Calu3 (cell line): ENCODE measurements at regions not wholly inside any gene's neighbourhood (a gene's known extent, or its start where the extent isn't known, plus 50 kb on each side); places are given as distances from the start of the nearest gene placed in this dataset.

Experiments
- BruUV-seq: library from RNA; stranded (reverse); fragments of 400-500 nt; replicated peaks from 2 replicates; lab custom pipeline; 2021; lab: Mats Ljungman, UMichigan
- CTCF ChIA-PET: fragments of 300-600 bp; sonication (Branson Sonifier 250); formaldehyde crosslinking; loops from one replicate; lab custom pipeline; 2022; ENCODE audit warnings: antibody characterized with exemption; lab: Charles Lee
- DNase-seq: peaks from one replicate; pipeline ENCODE4 v3.0.0; 2022
- H3K27ac Mint-ChIP-seq: one replicate; pipeline ENCODE4 v1.8.0; 2022; ENCODE audit warnings: mixed read lengths; ENCODE audit not compliant: unreplicated experiment
- H3K27me3 Mint-ChIP-seq: one replicate; pipeline ENCODE4 v1.8.0; 2022; ENCODE audit warnings: mixed read lengths; ENCODE audit not compliant: unreplicated experiment
- H3K36me3 Mint-ChIP-seq: one replicate; pipeline ENCODE4 v1.8.0; 2022; ENCODE audit warnings: mild to moderate bottlenecking, moderate library complexity, mixed read lengths; ENCODE audit not compliant: insufficient read depth, unreplicated experiment
- H3K4me1 Mint-ChIP-seq: one replicate; pipeline ENCODE4 v1.8.0; 2022; ENCODE audit warnings: mild to moderate bottlenecking, low read depth, mixed read lengths; ENCODE audit not compliant: unreplicated experiment
- H3K4me3 Mint-ChIP-seq: one replicate; pipeline ENCODE4 v1.8.0; 2022; ENCODE audit warnings: mild to moderate bottlenecking, low read depth, moderate library complexity, mixed read lengths; ENCODE audit not compliant: unreplicated experiment
- H3K9me3 Mint-ChIP-seq: one replicate; pipeline ENCODE4 v1.8.0; 2022; ENCODE audit warnings: low read depth, mixed read lengths; ENCODE audit not compliant: unreplicated experiment
- CTCF ChIP-seq: fragments of 200-600 bp; IDR thresholded peaks from one replicate; pipeline ENCODE4 v1.8.0; 2022; ENCODE audit warnings: antibody characterized with exemption; ENCODE audit not compliant: unreplicated experiment
- intact Hi-C: fragments of 100-400 bp; cut with micrococcal nuclease; formaldehyde crosslinking; loops from one replicate; pipeline ENCODE4 v1.10.0; 2022; ENCODE audit not compliant: unreplicated experiment

GRCh38 chr4:1589098-1589497, 95.0 kb downstream of the FAM53A start:
- Mint-ChIP-seq H3K4me1 (no peaks in the 10 kb centered on the region), H3K27ac (no peak overlapping the region), H3K36me3 (no peaks in the 10 kb centered on the region), H3K27me3 (peaks cover 26% of the 10 kb centered on the region), H3K9me3 (peaks cover 2% of the 10 kb centered on the region), H3K4me3 (no peak overlapping the region)
- DNase-seq: no peak
- intact Hi-C loops: no loop called here
- CTCF ChIA-PET: no interaction called here
- TF ChIP-seq CTCF: no peak
- no TSS peak for BruUV-seq

DNA sequence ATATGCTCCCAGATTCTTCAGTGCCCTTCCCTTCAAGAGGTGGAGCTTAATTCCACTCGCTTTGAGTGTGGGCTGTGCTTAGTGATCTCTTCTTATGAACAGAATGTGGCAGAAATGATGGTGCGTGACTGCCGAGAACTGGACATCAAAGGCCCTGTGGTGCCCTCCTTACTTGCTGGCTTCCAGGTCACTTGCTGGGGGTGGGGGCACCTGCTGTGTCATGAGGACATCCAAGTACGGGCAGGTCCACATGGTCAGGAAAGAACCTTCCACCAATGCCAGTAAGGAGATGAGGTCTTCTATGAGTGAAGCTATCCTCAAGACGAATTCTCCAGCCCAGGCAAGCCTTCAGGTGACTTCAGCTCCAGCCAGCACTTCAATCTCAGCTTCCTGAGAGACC, 95.8 kb downstream of the FAM53A start:
- H3K4me1 Mint-ChIP-seq: no peaks in the 10 kb centered on the region

DNA sequence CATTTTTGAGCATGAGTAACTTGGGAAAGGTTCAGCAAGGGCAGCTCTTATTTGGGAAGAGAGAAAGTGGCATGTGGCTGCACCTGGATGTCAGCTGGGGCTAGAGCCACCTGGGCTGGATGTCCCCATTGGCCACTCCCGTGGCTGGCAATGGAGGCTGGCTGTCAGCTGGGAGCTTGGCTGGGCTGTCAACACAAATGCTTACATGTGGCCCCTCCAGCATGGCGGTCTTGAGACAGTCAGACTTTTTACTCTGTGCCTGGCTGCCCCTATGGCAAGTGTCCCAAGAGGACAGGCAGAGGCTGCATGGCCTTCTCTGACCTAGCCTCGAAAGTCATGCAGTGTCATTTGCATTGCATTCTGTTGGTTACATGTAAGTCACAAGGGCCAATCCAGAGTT, 99.6 kb downstream of the FAM53A start:
- Mint-ChIP-seq H3K9me3 (no peaks in the 10 kb centered on the region), H3K27me3 (peaks cover 45% of the 10 kb centered on the region), H3K27ac (no peak overlapping the region), H3K4me3 (no peak overlapping the region), H3K36me3 (peaks cover 3% of the 10 kb centered on the region), H3K4me1 (no peaks in the 10 kb centered on the region)
- TF ChIP-seq CTCF: no peak
- intact Hi-C loops: no loop called here
- CTCF ChIA-PET: no interaction called here
- no TSS peak for BruUV-seq
- DNase-seq: no peak

More for the DNA sequence above, 95.8 kb downstream of the FAM53A start:
- TF ChIP-seq CTCF: no peak
- Mint-ChIP-seq H3K4me3 (no peak overlapping the region), H3K27ac (no peak overlapping the region), H3K36me3 (peaks cover 3% of the 10 kb centered on the region), H3K27me3 (peaks cover 26% of the 10 kb centered on the region), H3K9me3 (peaks cover 2% of the 10 kb centered on the region)
- BruUV-seq: no TSS peak
- intact Hi-C loops: no loop called here
- CTCF ChIA-PET: no interaction called here
- DNase-seq: no peak

DNA sequence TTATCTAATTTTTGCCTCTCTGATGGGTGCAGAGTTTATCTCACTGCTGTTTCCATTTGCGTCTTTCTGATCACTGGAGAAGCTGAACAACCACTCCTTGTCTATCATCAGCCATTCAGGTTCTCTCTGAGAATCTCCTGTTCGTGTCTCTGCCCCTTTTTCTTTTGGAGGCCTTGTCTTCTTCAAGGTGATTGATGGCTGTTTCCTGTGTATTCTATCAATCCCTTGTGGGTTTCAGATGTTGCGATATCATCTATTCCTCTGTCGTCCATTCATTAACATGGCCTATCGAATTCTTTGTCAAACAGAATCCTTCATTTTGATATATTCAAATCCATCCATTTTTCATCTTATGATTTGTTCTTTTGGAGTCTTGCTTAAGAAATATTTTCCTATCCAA, 100.3 kb downstream of the FAM53A start:
- H3K4me1 Mint-ChIP-seq: no peaks in the 10 kb centered on the region
- CTCF ChIA-PET: no interaction called here
- H3K9me3 Mint-ChIP-seq: no peaks in the 10 kb centered on the region
- intact Hi-C loops: no loop called here
- BruUV-seq: no TSS peak
- H3K27ac Mint-ChIP-seq: no peak overlapping the region
- peaks cover 45% of the 10 kb centered on the region for H3K27me3 Mint-ChIP-seq
- no peak for TF ChIP-seq CTCF
- no peak overlapping the region for H3K4me3 Mint-ChIP-seq
- H3K36me3 Mint-ChIP-seq: peaks cover 3% of the 10 kb centered on the region
- DNase-seq: no peak
